Thyroid gland (tissue), 4 donors: ENCODE measurements at regions not wholly inside any gene's neighbourhood (a gene's known extent, or its start where the extent isn't known, plus 50 kb on each side); places are given as distances from the start of the nearest gene placed in this dataset.

ENCODE experiments used
- DNase-seq, 2 donors: peaks; one replicate each; pipeline ENCODE4 v3.0.0-alpha.2; 2019
- H3K27ac ChIP-seq, 3 donors: fragments of 200-600 bp; sonication (generic); 1 replicate in 2 of 3; 2 replicates in 1 of 3; pipeline ENCODE4 v1.5.1; 2016 to 2019; ENCODE audit warnings: mild to moderate bottlenecking in 1 of 3, moderate library complexity in 1 of 3
- H3K27me3 ChIP-seq: fragments of 200-600 bp; sonication (generic); one replicate; pipeline ENCODE4 v1.5.1; 2019
- H3K36me3 ChIP-seq, 2 donors: fragments of 200-600 bp; sonication (generic); one replicate each; pipeline ENCODE4 v1.5.1; 2016 to 2019
- H3K4me1 ChIP-seq, 2 donors: fragments of 200-600 bp; sonication (generic); one replicate each; pipeline ENCODE4 v1.5.1; 2017 to 2019
- H3K4me3 ChIP-seq, 3 donors: fragments of 200-600 bp; sonication (generic); replicated peaks in 1 of 3; 1 replicate in 2 of 3; 2 replicates in 1 of 3; pipeline ENCODE4 v1.5.1; 2016; ENCODE audit warnings: mild to moderate bottlenecking in 1 of 3
- H3K9me3 ChIP-seq: fragments of 200-600 bp; sonication (generic); one replicate; pipeline ENCODE4 v1.5.1; 2017
- CTCF ChIP-seq, 6 experiments: fragments of 200-600 bp in 3 of 6; fragments of 450-650 bp in 3 of 6; sonication (generic) in 3 of 6; IDR thresholded peaks; one replicate each; pipeline ENCODE4 v1.5.1; 2016 to 2019; ENCODE audit warnings: antibody characterized with exemption in 6 of 6, mild to moderate bottlenecking in 2 of 6, inconsistent platforms in 1 of 6, moderate library complexity in 1 of 6
- POLR2A ChIP-seq, 2 donors: fragments of 450-650 bp; IDR thresholded peaks; one replicate each; pipeline ENCODE4 v1.6.1; 2017; ENCODE audit warnings: antibody characterized with exemption in 2 of 2, mild to moderate bottlenecking in 2 of 2, moderate library complexity in 1 of 2
- WGBS, 2 donors: methylation state at CpG; one replicate each; pipeline ENCODE4 v1.1.5; 2017; 5-methylcytosine and 5-hydroxymethylcytosine counted together
- intact Hi-C: fragments of 100-400 bp; cut with DNase I; formaldehyde crosslinking; loops from one replicate; pipeline ENCODE4 v1.15.1; 2023

GRCh38 chr18:43486462-43486861, 209.2 kb upstream of the SYT4 start:
- no peak overlapping the region for H3K27ac ChIP-seq
- H3K9me3 ChIP-seq, result no peaks in the 10 kb centered on the region
- 93 to 98% methylated on average over 4 of the region's 4 CpGs for WGBS, 2 donors
- H3K4me3 ChIP-seq, result no peak overlapping the region
- no peaks in the 10 kb centered on the region for H3K27me3 ChIP-seq
- H3K36me3 ChIP-seq, result no peaks in the 10 kb centered on the region
- intact Hi-C loops, result no loop called here
- TF ChIP-seq POLR2A (IDR thresholded peaks at IDR 0.05) (no peak), CTCF (IDR thresholded peaks at IDR 0.05) (no peak)
- peaks cover 0 to under 1% of the 10 kb centered on the region in 2 donors for H3K4me1 ChIP-seq
- peak in 1 of 2 donors; percentile 22 for DNase-seq

- Histone ChIP-seq H3K27me3 (no peaks in the 10 kb centered on the region), H3K9me3 (no peaks in the 10 kb centered on the region), H3K4me3 (no peak overlapping the region), H3K27ac (no peak overlapping the region), H3K4me1 (no peaks in the 10 kb centered on the region), H3K36me3 (no peaks in the 10 kb centered on the region)
- TF ChIP-seq CTCF (IDR thresholded peaks at IDR 0.05) (no peak), POLR2A (IDR thresholded peaks at IDR 0.05) (no peak)
- intact Hi-C loops, result no loop called here
- DNase-seq, result no peak
- WGBS, 2 donors, result 73 to 79% methylated on average over 2 of the region's 2 CpGs
Measured at GRCh38 chr18:43501099-43501498, 223.8 kb upstream of the SYT4 start.

- no peaks in the 10 kb centered on the region for H3K9me3 ChIP-seq
- intact Hi-C loops, result no loop called here
- H3K27me3 ChIP-seq, result no peaks in the 10 kb centered on the region
- DNase-seq, result no peak
- no peak overlapping the region for H3K27ac ChIP-seq
- H3K4me1 ChIP-seq, result no peaks in the 10 kb centered on the region
- no peaks in the 10 kb centered on the region for H3K36me3 ChIP-seq
- TF ChIP-seq CTCF (IDR thresholded peaks at IDR 0.05), result no peak
- TF ChIP-seq POLR2A (IDR thresholded peaks at IDR 0.05), result no peak
- H3K4me3 ChIP-seq, result no peak overlapping the region
Measured at GRCh38 chr18:43506935-43507334, 229.6 kb upstream of the SYT4 start.

DNA sequence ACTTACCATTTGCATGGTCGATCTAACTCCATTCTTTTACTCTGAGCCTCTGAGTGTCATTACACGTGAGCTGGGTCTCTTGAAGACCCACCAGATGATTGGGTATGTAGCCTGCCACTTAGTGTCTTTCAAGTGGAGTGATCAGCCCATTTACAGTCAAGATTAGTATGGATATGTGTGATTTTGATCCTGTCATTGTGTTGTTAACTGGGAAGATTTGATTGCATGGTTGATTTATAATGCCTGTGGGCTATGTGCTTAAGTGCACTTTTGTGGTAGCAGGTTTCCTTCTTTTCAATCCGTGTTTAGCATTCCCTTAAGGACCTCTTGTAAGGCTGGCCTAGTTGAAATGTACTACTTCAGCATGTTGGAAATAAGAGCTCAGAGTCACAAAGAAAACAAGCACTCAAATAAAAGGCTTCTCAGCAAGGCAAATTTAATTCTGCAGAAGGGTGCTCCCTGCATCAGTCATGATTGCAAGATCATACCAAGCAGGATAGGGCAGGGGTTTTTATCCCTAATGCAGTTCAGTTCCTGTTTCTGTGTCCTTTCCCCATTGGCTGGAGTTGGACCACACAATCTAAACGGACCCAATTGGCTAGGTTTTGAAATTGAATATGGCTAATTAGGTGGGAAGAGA, 230.7 kb upstream of the SYT4 start:
- H3K36me3 ChIP-seq, result no peaks in the 10 kb centered on the region
- 70 to 75% methylated on average over 4 of the region's 4 CpGs for WGBS, 2 donors
- no peaks in the 10 kb centered on the region for H3K27me3 ChIP-seq
- H3K27ac ChIP-seq, result no peak overlapping the region
- DNase-seq, result no peak
- TF ChIP-seq POLR2A (IDR thresholded peaks at IDR 0.05) (no peak), CTCF (IDR thresholded peaks at IDR 0.05) (no peak)
- no peaks in the 10 kb centered on the region for H3K9me3 ChIP-seq
- H3K4me1 ChIP-seq, result no peaks in the 10 kb centered on the region
- no peak overlapping the region for H3K4me3 ChIP-seq
- intact Hi-C loops, result no loop called here

DNA sequence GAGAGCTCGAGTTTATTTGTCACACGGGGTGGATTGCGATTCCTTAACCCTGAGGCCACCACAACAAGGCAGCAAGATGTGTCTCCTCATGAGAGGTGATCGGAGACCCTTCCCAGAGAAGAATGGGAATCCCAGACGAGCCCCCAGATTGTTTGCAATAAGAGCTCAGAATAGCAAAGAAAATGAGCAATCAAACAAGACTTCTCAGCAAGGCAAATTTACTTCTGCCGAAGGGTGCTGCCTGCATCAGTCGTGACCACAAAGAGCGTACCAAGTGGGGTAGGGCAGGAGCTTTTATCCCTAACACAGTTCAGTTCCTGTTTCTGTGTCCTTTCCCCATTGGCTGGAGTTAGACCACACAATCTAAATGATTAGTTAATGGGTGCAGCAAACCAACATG, 237.5 kb upstream of the SYT4 start:
- intact Hi-C loops, result no loop called here
- H3K4me3 ChIP-seq, result no peak overlapping the region
- H3K27ac ChIP-seq, result no peak overlapping the region
- H3K27me3 ChIP-seq, result no peaks in the 10 kb centered on the region
- no peaks in the 10 kb centered on the region for H3K9me3 ChIP-seq
- no peak for DNase-seq
- no peaks in the 10 kb centered on the region for H3K4me1 ChIP-seq
- no peak for TF ChIP-seq POLR2A (IDR thresholded peaks at IDR 0.05)
- TF ChIP-seq CTCF (IDR thresholded peaks at IDR 0.05), result no peak
- whole genome bisulfite sequencing, 2 donors, result 84 to 91% methylated on average over 8 of the region's 8 CpGs
- H3K36me3 ChIP-seq, result no peaks in the 10 kb centered on the region
